Pancreas (tissue), 10 donors: ENCODE measurements at regions not wholly inside any gene's neighbourhood (a gene's known extent, or its start where the extent isn't known, plus 50 kb on each side); places are given as distances from the start of the nearest gene placed in this dataset.
"Not testable (repeated sequence)": the region's sequence is repeated elsewhere in the genome, so short reads cannot be mapped to it uniquely, and the experiment has no call there.

Source experiments
- ATAC-seq, 4 donors: fragments of 200-7000 bp; cut with Tn5 transposase; one replicate each; pipeline versions ENCODE4 v1.8.0 to v1.9.1; 2020; ENCODE audit warnings: mild to moderate bottlenecking in 4 of 4, moderate library complexity in 4 of 4
- DNase-seq, 6 donors: peaks; one replicate each; pipeline ENCODE4 v3.0.0-alpha.2; 2020
- FAIRE-seq: peaks from 2 replicates; lab custom pipeline; 2012; peaks lifted over from hg19 to GRCh38; lab: Jason Lieb, UNC
- H3K27ac ChIP-seq, 4 donors: fragments of 200-600 bp; sonication (generic); 1 replicate in 3 of 4; 2 replicates in 1 of 4; pipeline versions ENCODE4 v1.5.0 to v1.8.0; 2020
- H3K27me3 ChIP-seq, 4 donors: fragments of 200-600 bp; one replicate each; pipeline ENCODE4 v1.8.0; 2021
- H3K36me3 ChIP-seq, 3 donors: fragments of 200-600 bp; sonication (generic) in 1 of 3; one replicate each; pipeline versions ENCODE4 v1.5.0 to v1.8.0; 2020 to 2021
- H3K4me1 ChIP-seq, 3 donors: fragments of 200-600 bp; one replicate each; pipeline ENCODE4 v1.8.0; 2021
- H3K4me3 ChIP-seq, 4 donors: fragments of 200-600 bp; sonication (generic) in 2 of 4; one replicate each; pipeline versions ENCODE4 v1.5.0 to v1.8.0; 2020 to 2021
- H3K9me3 ChIP-seq, 4 donors: fragments of 200-600 bp; one replicate each; pipeline ENCODE4 v1.8.0; 2021
- CTCF ChIP-seq, 4 donors: fragments of 200-600 bp; sonication (generic) in 3 of 4; IDR thresholded peaks; one replicate each; pipeline versions ENCODE4 v1.5.0 to v1.8.0; 2021; ENCODE audit warnings: antibody characterized with exemption in 4 of 4
- WGBS, 2 donors: extraction: QIAGEN DNeasy Blood & Tissue Kit; methylation state at CpG; one replicate each; pipeline ENCODE4 v1.1.7; 2013; 5-methylcytosine and 5-hydroxymethylcytosine counted together
- intact Hi-C, 3 donors: fragments of 100-400 bp; cut with DNase I; formaldehyde crosslinking; loops; one replicate each; pipeline versions ENCODE4 v1.11.1 to v1.14.2; 2022
- donor health status: healthy with polysubstance abuse.
- donor health status: DM: no; HTN: no; CAD: no; lungs with moderate emphysema.
- donor health status: DM: no; HTN: no; CAD: no.
- donor health status: control.
- donor health status: control.
- donor health status: Bipolar disorder and iron deficiency.
- donor health status: DM: yes; HTN: yes; CAD: no.
- donor health status: DM: no; HTN: no; CAD: no.
- donor health status: DM: no; HTN: no; CAD: no.
- donor health status: DM: yes; HTN: yes; CAD: no.

- Histone ChIP-seq H3K27ac (no peak overlapping the region), H3K9me3 (peaks cover 0 to 4% (median 0%) of the 10 kb centered on the region in 4 donors), H3K27me3 (no peaks in the 10 kb centered on the region), H3K4me1 (no peaks in the 10 kb centered on the region), H3K36me3 (no peaks in the 10 kb centered on the region), H3K4me3 (no peak overlapping the region)
- FAIRE-seq = no peak
- intact Hi-C loops = no loop called here
- no peak for ATAC-seq
- TF ChIP-seq CTCF (IDR thresholded peaks at IDR 0.05) = no peak
- no peak for DNase-seq
These were observed 411.1 kb upstream of the NUDT12 start for GRCh38 chr5:103973669-103974068.

GRCh38 chr5:103966295-103966694, 403.7 kb upstream of the NUDT12 start:
- H3K4me3 ChIP-seq, ATAC-seq, H3K27me3 ChIP-seq, H3K27ac ChIP-seq, H3K9me3 ChIP-seq, H3K36me3 ChIP-seq, FAIRE-seq, H3K4me1 ChIP-seq, intact Hi-C loops: not testable (repeated sequence)
- 91 to 93% methylated on average over 24 to 25 of the region's 25 CpGs for WGBS, 2 donors
- peak in 1 of 6 donors; percentile 60 for DNase-seq

- no peak for DNase-seq
- no peak overlapping the region for H3K4me3 ChIP-seq
- WGBS, 2 donors = 80 to 83% methylated on average over 1 of the region's 1 CpG
- intact Hi-C loops = no loop called here
- no peak for TF ChIP-seq CTCF (IDR thresholded peaks at IDR 0.05)
- no peaks in the 10 kb centered on the region for H3K4me1 ChIP-seq
- no peak for ATAC-seq
- no peak overlapping the region for H3K27ac ChIP-seq
- H3K36me3 ChIP-seq = no peaks in the 10 kb centered on the region
- no peaks in the 10 kb centered on the region for H3K27me3 ChIP-seq
- no peak for FAIRE-seq
- H3K9me3 ChIP-seq = no peaks in the 10 kb centered on the region
These were observed 399.4 kb upstream of the NUDT12 start for GRCh38 chr5:103962023-103962422.

GRCh38 chr5:103953601-103954382, 391.2 kb upstream of the NUDT12 start:
- Histone ChIP-seq H3K27ac (no peak overlapping the region), H3K36me3 (no peaks in the 10 kb centered on the region), H3K4me3 (no peak overlapping the region), H3K9me3 (no peaks in the 10 kb centered on the region), H3K27me3 (no peaks in the 10 kb centered on the region), H3K4me1 (no peaks in the 10 kb centered on the region)
- DNase-seq (peak in 1 of 6 donors; percentile 51), ATAC-seq (no peak), FAIRE-seq (no peak)
- WGBS, 2 donors = 90 to 93% methylated on average over 42 to 47 of the region's 47 CpGs
- intact Hi-C loops = no loop called here
- no peak for TF ChIP-seq CTCF (IDR thresholded peaks at IDR 0.05)

DNA sequence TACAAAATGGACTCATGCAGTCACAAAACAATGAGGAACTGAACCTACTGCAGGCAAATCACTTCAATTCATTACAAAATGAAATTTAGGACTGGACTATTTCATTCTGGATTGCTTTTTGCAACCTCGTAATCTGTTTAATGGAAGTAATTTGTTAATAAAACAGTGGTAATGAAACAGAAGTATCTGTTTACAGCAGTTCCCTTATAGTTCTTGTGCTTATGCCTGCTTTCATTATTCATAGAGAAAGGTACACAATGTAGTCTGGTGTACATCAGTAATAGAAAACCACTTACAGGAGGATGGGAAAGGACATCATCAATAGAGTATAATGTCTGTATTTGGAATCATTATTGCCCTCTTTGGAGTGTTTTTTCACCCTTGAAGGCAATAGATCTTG, 389.2 kb upstream of the NUDT12 start:
- WGBS, 2 donors = 78 to 82% methylated on average over 1 of the region's 1 CpG
- Histone ChIP-seq H3K4me1 (no peaks in the 10 kb centered on the region), H3K9me3 (no peaks in the 10 kb centered on the region), H3K36me3 (no peaks in the 10 kb centered on the region), H3K4me3 (no peak overlapping the region), H3K27me3 (no peaks in the 10 kb centered on the region), H3K27ac (no peak overlapping the region)
- intact Hi-C loops = no loop called here
- FAIRE-seq (no peak), DNase-seq (no peak), ATAC-seq (no peak)
- TF ChIP-seq CTCF (IDR thresholded peaks at IDR 0.05) = no peak
